C1 segment of cervical spinal cord (tissue), 14 donors: ENCODE measurements at regions not wholly inside any gene's neighbourhood (a gene's known extent, or its start where the extent isn't known, plus 50 kb on each side); places are given as distances from the start of the nearest gene placed in this dataset.
"Not testable (repeated sequence)": the region's sequence is repeated elsewhere in the genome, so short reads cannot be mapped to it uniquely, and the experiment has no call there.

Source experiments
- DNase-seq, 14 donors: peaks; one replicate each; lab custom pipeline; 2025; lab: John Stamatoyannopoulos, UW

DNA sequence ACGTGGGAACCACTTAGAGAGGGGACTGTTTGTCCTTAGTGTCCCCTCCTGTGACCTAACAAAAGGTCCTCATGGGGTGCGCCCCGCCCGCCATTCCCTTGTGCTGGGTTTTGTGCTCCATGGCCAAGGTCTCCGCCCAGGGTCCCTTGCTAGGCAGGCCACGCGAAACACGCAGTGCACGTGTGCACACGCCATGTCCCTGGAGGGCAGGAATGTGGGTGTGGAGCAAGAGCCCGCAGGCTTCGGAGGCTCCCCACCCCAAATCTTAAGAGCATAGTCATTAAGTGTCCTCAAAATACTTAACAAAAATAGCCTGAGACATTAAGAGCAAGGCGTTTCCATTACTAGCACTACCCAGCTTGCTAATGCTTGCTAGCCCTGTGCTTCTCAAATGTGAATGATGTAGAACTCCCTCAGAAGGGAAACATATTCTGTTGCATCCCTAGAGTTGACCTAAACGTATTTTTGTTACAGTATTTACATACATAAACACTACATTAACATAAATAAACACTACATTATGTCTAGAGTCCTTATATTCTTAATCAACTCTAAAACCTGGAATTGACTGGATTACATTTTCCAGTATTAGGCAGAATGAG, 117.6 kb upstream of the APCDD1 start:
- DNase-seq, result no peak

DNA sequence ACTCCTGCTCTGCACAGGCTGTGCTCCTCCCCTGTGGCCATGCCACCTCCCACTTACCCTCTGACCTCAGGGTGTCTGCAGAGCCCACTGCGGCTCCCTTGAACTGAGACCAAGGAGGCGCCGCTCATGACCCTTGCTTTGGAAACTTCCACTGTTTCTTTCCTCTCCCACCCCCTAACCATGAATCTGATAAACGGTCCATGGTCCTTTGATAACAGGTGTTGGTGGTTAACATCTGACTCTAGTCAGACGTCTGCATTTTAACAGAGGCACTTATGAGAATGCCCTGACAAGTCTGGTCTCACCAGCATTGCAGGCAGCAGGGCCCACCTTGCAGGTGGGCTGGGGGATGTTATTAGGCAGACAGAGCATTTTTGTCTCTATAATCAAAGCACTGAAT, 113.6 kb upstream of the APCDD1 start:
- no peak for DNase-seq

DNA sequence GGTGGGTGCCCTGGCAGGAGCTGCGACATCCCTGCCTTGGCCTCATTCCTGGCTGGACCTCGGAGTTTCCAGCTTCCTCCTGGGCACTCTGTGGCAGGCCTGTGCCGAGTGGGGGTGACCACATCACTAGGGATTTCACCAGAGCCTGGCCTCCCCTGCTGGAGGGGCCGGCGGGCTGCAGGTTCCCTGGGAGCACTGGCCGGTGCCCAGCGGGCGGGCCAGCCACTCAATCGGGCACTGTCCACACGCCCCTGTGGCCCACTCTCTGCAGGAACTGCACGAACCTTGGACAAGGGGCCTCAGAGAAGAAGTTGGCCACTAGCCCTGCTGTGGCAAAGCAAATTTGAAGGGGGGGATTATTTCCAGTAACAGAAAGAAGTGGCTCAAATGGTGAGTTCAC, 110.7 kb upstream of the APCDD1 start:
- peak in 11 of 14 donors; percentile 16 to 83 (median 42) for DNase-seq

DNA sequence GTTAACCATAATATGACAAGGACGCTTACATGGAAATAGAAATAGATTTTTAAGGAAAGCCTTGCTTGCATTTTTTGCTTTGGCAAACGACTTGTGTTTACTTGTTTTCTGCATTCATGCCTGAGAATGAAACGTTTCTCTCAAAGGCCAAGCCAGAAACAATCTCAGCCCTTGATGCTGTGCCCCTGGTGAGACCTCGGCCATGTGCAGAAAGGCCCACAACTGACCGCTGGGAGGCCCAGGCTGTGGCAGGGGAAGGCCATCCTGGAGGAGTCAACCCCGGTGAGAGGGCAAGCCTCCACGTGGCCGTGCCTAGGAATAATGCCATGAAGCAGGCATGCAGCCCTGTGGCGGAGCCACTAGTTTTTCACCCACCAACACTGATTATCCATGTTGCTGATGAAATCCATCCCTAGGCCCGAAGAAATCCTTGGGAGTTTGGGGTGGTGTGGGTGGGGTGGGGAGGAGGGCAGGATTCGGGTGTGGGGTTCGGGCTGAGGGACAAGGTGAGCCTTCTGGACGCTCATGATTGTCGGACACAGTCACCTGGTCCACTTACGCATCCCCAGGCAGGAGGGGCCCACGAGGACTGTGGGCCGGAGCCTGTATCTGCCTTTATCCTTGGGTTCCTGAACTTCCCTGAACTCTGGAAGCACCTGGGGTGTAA, 107.6 kb upstream of the APCDD1 start:
- DNase-seq, result no peak

DNA sequence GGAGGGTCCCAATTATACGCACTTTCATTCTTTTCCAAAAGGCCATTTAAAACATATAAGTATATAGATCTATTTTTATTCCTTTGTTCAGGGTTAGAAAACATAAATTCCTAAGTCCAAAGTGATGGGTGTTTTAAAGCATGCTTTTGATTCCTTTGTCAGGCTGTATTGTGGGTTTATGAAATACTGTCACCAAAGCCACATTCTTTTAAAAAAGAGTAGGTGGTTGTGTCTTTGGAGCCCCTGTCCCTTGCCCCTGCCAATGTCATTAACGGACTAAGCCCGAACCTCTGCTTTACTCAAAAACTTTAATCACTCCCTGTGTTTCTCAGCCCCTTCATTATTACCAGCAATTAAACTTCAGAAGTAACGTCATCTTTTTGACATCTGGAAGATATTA, 104.9 kb upstream of the APCDD1 start:
- no peak for DNase-seq

DNA sequence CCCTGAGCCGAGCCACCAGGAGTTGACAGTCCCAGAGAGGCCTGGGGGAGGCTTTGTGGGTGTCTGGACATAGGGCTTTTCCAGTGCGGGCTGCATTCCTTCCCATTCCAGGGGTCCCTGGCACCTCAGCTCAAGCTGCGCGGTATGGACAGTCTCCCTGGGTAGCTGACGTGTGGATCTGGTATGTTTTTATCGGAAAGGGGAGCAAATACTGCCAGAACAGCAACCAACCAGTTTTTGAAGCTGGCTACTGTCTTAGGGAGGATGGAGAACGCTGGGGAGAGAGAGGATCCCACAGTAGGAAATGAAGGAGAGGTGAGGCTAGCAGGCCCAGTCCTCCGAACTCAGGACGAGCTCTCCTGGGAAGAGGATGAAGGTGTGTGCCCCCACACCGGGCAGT, 103.8 kb upstream of the APCDD1 start:
- no peak for DNase-seq

DNA sequence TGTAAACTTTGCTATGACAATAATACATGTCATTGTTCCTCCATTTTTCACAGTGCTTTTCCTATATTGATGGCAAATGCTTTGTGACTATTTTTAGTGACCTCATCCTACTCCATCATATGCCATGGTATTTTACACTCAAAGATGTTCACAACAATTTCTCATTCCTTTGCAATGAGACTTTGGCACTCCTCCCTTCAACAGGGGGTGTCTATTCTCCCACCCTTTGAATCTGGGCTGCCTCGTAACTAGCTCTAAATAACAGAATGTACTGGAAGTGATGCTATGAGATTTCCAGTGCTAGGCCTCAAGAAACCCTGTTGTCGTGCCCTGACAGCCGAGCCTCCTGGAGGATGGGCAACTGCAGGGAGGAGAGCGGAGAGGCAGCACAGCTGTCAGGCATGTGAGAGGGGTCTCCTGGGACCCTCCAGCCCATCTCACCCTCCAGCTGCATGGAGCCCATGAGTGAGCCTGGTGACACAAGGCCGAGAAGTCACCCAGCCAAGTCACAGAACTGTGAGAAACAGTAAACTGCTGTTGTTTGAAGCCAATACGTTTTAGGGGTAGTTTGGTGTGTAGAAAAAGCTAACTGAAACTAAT, 103.1 kb upstream of the APCDD1 start:
- no peak for DNase-seq

DNA sequence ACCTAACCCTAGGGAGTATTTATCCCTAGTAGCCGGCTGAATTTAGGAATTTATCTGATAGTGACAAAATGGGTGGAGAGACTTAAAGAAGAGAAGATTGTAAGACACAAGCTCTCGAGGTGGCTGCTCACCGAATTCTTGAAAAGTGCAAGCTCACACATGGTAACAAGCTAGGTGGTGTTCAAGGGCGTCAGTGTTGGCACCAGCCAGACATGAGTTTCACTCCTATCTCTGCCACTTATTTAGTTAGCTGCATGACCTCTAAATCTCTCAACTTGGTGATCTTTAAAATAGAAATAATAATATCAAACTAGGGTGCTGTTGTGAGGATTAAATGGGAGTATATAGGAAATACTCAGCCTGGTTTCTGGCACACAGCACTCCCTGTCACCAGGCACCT, 102.6 kb upstream of the APCDD1 start:
- DNase-seq, result no peak

DNA sequence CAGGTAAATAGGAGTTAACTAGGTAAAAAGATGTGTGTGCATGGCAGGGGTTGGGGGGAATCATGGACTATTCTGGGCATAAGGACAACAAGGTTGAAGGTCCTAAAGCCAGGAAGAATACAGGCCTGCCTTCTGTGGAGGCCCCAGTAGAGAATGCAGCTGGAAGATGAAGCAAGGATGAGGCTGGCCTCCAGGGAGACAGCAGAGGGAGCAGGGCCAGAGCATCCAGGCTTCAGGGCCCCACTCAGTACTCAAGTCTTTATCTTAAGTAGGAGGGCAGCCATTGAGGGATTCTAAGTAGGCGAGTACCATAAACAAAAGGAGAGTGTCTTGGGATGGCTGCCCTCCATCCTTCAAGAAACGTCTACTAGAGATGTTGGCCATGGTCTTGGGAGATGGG, 101.8 kb upstream of the APCDD1 start:
- DNase-seq, result no peak

DNA sequence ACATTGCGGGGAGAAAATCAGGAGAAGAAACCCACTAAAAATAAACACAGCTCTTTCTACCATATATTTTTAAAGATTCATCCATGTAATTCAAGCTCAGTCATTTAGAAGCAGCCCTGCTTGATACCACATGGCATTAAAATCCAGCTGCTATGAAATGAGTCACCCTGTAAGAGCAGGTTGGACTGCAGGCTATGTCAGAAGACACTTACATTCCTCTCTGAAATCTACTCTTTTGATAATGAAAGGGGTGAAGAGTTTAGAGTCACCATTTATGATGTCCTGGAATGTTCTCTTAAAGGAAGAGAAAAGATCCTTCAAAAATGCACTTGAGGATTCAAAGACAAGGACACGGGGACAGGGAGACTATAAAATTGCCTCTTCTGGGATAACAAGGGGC, 100.6 kb upstream of the APCDD1 start:
- no peak for DNase-seq

DNA sequence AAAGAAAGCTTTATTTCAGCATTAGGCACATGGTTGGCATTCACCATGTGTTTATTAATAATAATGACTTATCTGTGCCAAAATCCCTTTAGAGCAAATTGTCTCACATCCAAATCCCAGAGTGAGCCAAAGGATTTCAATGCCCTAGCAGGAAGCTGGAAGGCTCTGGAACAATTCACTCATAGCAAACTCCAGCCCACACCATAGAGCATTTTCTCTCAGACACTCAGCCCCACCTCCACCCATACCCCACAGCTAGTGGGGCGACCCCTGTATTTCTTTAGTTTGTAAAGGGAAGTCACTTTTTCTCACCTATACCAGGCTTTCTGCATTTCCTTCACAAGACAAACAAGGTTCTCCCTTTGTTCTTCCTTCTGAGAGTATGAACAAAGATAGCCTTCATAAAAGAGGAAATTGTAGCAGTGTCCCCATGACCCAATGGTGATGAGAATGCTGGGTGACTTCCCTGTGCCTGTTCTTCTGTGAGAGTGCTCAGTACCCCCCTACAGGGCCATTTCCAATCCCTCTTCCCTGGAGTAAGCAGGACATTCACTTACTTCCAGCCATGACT, 100.1 kb upstream of the APCDD1 start:
- peak in 6 of 14 donors; percentile 9 to 52 (median 20) for DNase-seq

DNA sequence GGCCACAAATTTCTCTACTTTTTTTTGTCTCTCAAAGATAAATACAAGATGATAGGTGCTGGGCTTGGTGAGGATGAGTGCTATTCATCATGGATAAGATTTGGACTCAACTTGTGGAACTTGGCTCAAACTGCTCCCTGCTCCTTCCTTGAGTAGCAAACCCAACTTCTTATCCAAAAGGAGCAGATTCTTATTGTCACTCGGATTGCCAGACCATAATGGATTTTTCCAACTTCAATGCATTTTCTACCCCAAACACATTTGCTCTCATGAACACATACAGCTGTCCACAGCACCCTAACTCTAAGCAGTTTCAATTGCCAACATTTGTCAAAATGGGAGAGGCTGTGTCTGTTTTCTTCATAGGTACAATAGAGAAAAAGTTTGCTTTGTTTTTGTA, 99.5 kb upstream of the APCDD1 start:
- no peak for DNase-seq

DNA sequence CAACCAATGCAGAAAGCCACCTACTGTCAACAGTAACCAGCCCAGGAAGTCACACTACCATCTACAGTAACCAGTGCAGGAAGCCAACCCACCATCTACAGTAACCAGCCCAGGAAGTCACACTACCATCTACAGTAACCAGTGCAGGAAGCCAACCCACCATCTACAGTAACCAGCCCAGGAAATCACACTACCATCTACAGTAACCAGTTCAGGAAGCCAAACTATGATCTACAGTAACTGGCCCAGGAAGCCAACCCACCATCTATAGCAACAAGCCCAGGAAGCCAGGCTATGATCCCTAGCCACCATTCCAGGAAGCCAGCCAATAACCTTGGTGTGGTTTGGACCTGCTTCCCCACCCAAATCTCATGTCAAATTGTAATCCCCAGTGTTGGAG, 97.4 kb upstream of the APCDD1 start:
- DNase-seq, result not testable (repeated sequence)

DNA sequence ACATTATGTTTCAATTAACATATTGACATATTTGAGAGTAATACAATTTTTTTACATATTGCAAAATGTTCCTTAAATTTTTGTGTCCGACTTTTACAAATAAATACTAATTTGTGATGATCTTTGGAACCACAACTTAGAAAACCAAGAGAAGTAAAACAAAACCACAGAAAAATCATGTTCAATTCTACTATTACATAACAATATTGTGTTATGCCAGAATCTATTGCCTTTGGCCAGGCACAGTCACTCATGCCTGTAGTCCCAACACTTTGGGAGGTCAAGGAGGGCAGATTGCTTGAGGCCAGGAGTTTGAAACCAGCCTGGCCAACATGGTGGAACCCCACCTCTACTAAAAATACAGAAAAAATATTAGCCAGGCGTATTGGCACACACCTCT, 92.8 kb upstream of the APCDD1 start:
- DNase-seq, result no peak

DNA sequence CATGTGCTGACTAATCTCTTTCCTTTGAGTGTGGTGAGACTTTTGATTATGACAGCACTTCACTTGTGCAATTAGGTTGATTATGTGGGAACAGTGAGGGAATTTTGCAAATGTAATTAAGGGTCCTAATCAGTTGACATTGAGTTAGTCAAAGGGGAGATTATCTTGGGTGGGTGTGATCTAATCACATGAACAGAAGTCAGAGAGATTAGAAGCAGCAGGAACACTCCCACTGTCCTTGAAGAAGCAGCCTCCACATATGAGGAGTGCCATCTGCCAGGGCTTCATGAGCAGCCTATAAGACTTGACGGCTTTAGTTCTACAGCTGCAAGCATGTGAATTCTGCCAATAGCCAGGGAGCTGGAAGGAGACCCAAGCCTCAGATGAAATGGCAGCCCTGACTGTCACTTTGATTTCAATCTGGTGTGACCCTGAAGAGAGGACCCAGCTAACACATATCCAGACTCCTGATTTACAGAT, 89.4 kb upstream of the APCDD1 start:
- no peak for DNase-seq

DNA sequence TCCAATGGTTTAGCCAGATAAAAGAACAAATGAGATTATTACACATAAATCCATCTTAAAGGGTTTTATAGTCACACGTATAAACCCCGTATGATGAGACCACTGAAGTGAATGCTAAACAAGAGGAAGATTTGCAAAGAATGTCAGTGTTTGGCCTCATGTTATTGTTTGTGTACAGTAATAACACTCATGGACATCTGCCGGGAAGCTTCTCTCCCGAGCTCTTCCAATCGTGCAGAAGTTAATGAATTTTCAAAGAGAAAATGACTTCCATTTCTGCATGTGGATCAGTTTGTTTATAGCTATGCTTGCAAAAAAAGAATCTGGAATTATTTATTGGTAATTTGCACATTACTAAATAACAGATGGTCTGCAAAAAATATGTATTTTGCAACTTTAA, 88.5 kb upstream of the APCDD1 start:
- DNase-seq, result no peak

DNA sequence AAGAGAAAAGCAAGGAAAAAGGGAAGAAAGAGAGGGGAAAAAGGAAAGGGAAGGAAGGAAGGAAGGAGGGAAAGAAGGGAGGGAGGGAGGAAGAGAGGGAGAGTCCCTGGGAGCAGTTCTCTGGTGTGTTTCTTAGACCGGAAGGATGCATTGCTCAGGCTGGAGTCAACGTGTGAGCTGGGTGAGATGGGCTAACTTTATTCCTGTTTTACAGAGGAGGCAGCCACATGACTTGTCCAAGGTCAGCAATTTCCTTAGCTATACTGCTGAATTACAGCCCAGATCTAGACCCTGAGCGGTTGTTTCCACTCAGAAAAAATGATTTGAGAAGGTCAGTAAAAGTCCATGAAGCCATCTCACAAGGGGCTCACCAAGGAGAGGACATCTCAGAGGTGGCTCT, 86.6 kb upstream of the APCDD1 start:
- no peak for DNase-seq

DNA sequence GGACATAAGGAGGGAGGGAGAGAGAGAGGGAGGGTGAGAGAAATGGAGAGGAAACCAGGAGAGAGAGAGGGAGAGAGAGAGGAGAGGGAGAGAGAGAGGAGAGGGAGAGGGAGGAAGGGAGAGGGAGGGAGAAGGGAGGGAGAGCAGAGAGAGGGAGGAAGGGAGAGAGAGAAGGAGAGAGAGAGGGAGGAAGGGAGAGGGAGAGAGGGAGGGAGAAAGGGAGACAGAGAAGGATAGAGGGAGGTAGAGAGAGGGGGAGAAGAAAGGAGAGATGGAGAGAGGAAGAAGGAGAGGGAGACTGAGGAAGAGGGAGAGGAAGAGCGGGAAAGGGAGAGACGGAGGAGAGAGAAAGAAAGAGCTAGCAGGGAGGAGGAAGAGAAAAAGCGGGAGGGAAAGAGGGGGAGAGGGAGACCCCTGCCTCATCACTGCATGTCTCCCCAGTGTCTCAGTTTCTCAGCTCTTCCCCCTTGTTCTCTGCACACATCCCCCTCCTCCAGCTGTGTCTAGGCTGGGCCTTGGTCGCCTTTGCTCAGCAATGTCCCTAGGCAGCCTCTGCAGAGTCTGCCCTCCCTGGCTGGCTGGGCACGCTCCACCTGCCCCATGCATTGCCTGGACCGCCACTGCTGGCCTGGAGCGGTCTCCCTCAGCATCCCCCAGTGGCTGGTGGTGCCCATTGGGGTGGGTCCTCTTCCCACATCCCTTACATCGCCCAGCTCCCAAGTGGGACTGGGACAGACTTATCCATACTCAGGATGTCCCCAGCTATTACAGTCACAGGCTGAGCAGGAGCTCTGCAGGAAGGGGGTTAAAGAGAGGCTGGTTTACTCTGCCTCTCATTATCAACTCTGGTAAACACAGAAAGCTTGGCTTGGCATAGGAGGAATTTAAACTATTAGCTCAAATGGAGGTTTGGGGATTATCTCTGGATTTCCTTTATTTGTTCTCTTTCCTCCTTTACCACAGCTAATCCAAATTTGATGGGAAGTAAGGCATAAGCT, 85.7 kb upstream of the APCDD1 start:
- DNase-seq, result no peak

DNA sequence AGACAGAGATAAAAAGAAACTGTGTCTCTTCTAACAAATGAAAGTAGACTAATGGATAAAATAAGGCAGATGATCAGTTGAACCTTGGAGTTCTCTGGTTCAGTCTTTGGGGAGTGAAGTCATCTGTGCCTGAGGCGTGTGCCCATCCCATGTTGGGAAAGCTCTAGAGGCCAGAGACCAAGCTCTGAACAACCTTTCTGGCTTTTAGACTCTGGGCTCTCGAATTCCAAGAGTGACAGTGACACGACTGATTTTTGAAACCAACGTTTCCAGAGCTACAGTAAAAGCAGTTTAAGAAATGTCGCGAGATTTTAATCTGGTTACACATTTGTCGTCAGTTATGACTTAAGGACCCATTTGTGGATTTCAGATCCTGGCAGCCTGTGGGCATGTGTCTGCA, 83.7 kb upstream of the APCDD1 start:
- no peak for DNase-seq

DNA sequence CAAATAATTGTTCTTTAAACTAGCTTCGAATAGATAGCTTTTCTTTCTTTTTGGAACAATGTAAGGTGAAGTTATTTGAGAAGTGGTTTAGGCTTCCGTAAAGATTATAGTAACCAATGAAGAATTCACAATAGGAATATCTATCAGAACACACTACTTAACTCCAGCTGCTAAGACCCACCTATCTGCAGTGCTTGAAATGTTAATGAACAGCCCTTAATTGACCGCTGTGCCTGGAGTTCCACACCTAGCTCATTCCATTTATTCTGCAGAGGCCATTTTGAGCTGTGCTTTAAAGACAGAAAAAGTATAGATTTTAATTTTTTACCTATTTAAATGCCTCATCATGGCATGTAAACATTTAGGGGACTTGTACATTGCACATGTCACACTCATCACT, 83.3 kb upstream of the APCDD1 start:
- no peak for DNase-seq

DNA sequence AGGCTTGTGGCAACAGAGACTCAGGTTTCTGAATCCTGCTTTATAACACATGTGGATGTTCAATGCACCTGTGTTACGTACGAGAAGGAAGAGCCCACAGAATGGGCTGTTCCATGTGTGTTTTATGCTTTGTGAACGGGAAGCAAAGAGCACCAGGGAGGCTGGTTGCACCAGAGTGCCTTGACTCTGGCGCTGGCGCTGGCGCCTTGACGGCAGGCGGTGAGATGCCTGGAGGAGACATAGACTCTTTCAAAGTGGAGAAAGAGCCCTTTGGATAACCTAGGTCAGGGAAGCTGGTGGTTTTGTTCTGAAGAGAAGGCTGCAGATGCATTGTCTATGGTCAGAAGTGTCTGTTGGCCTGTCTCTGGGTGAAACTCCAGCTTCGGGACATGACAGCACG, 80.2 kb upstream of the APCDD1 start:
- no peak for DNase-seq
